ENCODE measurements at regions not wholly inside any gene's neighbourhood (a gene's known extent, or its start where the extent isn't known, plus 50 kb on each side); places are given as distances from the start of the nearest gene placed in this dataset.

DNA sequence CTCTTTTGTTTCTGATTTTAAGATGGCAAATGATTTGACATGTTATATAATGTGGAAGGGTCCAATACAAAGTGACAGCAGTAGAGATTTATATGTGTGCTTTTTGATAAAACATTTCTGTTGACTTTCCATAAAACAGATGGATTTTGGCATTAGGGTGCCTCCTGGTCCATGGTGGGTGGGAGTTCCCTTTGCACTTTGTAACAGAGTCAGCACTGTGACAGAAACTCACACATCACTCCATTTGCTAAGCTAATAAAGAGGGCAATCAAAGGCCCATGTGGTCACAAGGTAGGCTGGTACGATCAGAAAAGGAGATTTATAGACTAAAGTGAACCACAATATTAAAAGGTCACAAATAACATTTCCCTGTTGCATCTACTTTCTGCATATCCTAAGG lies 93.3 kb upstream of the NT5C1B start:
- ATAC-seq (ENCODE audit: low read depth) (no peak), DNase-seq (no peak)
- Histone ChIP-seq H3K56ac (ENCODE audit: extremely low read depth, insufficient read depth, low read length) (no peak overlapping the region), H4K5ac (ENCODE audit: low read depth, low read length) (no peak overlapping the region), H3K36me3 (ENCODE audit: control insufficient read depth, insufficient read depth, low read length) (no peaks in the 10 kb centered on the region), H2AK9ac (replicated peaks; ENCODE audit: low read depth, low read length, poor library complexity) (no peak overlapping the region), H2BK15ac (ENCODE audit: low read depth, low read length) (no peak overlapping the region), H3K9ac (ENCODE audit: low read depth, low read length) (no peak overlapping the region), H2BK120ac (ENCODE audit: low read depth, low read length) (no peak overlapping the region), H3K79me1 (ENCODE audit: low read depth in 1 of 2, low read length in 2 of 2) (no peaks in the 10 kb centered on the region), H3K27me3 (ENCODE audit: control insufficient read depth, insufficient read depth, low read length) (peaks cover 25% of the 10 kb centered on the region), H4K91ac (ENCODE audit: insufficient read depth, low read depth, low read length) (no peak overlapping the region), H3K4me2 (ENCODE audit: low read depth, low read length) (no peak overlapping the region), H3K4me1 (ENCODE audit: control insufficient read depth, insufficient read depth, low read length) (peaks cover 2% of the 10 kb centered on the region; the same call in 1 of the 2 replicates), H3K4ac (ENCODE audit: low read depth, low read length) (no peak overlapping the region), H2BK20ac (ENCODE audit: low read depth, low read length) (no peak overlapping the region), H3K4me3 (ENCODE audit: insufficient read depth, low read depth, low read length) (no peak overlapping the region), H3K18ac (ENCODE audit: low read depth, low read length) (no peak overlapping the region), H3K27ac (ENCODE audit: insufficient read depth, low read length) (no peak overlapping the region), H3K9me3 (ENCODE audit: control insufficient read depth, insufficient read depth, low read length) (no peaks in the 10 kb centered on the region), H2AFZ (replicated peaks; ENCODE audit: low read length, poor library complexity) (no peak overlapping the region), H3K23ac (ENCODE audit: low read depth, low read length) (no peak overlapping the region), H3K9me1 (ENCODE audit: insufficient read depth, low read length) (no peaks in the 10 kb centered on the region), H3K14ac (replicated peaks; ENCODE audit: low read depth, low read length) (no peak overlapping the region), H4K8ac (ENCODE audit: low read depth in 2 of 2, low read length in 2 of 2) (no peak overlapping the region), H2AK5ac (ENCODE audit: low read depth, low read length) (no peak overlapping the region), H2BK5ac (ENCODE audit: low read depth, low read length, poor library complexity, severe bottlenecking) (no peak overlapping the region), H4K20me1 (ENCODE audit: insufficient read depth, low read length) (no peaks in the 10 kb centered on the region)
- intact Hi-C loops (cut with micrococcal nuclease) (no loop called here), in situ Hi-C loops (cut with MboI; ENCODE audit: low sequenced_read_pairs) (no loop called here), dilution Hi-C loops (cut with HindIII; ENCODE audit: low sequenced_read_pairs, unreplicated experiment) (no loop called here)
- TF ChIP-seq CEBPB (IDR thresholded peaks at IDR 0.05; ENCODE audit: low read depth, low read length) (no peak), NFE2L2 (IDR thresholded peaks at IDR 0.05; ENCODE audit: low read depth, low read length) (no peak), POLR2A (IDR thresholded peaks at IDR 0.05; ENCODE audit: low read depth, low read length) (no peak), CHD1 (IDR thresholded peaks at IDR 0.05; ENCODE audit: low read depth, low read length) (no peak)
- TF ChIP-seq, protein P1, sequence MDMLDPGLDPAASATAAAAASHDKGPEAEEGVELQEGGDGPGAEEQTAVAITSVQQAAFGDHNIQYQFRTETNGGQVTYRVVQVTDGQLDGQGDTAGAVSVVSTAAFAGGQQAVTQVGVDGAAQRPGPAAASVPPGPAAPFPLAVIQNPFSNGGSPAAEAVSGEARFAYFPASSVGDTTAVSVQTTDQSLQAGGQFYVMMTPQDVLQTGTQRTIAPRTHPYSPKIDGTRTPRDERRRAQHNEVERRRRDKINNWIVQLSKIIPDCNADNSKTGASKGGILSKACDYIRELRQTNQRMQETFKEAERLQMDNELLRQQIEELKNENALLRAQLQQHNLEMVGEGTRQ (IDR thresholded peaks at IDR 0.05; ENCODE audit: low read depth, low read length) = no peak
- ChIA-PET CTCF (no interaction called here), POLR2A (ENCODE audit: unreplicated experiment) (interaction anchor here (0.7 kb wide), 1 partner anchor 19 kb away, joined by 3 read pairs; no protein-coding TSS in a partner anchor)
- no TSS peak for BruUV-seq (replicated peaks)
- WGBS, 2 experiments (ENCODE audit: extremely low coverage in 2 of 2, insufficient read length in 1 of 2) = no CpG with 5 or more reads among the region's 1 CpG

All from IMR-90 (cell line).